A673 (cell line): ENCODE measurements at regions not wholly inside any gene's neighbourhood (a gene's known extent, or its start where the extent isn't known, plus 50 kb on each side); places are given as distances from the start of the nearest gene placed in this dataset.

ENCODE experiments used
- EZH2 ChIP-seq: fragments of 200-600 bp; sonication (generic); IDR thresholded peaks from 2 replicates; pipeline ENCODE4 v1.6.1; 2017; ENCODE audit warnings: borderline replicate concordance, low read depth, mild to moderate bottlenecking, mixed read lengths, antibody characterized with exemption, low read length; ENCODE audit not compliant: poor library complexity, severe bottlenecking
- TF ChIP-seq, protein P1 (sequence below): fragments of 300-800, 200-600 bp; sonication (generic); conservative IDR thresholded peaks from 2 replicates; pipeline ENCODE4 v1.5.1; 2017; ENCODE audit warnings: low read depth, mild to moderate bottlenecking, antibody characterized with exemption, low read length, moderate library complexity, mixed read lengths

GRCh38 chr11:57899378-57899777 is 124.3 kb upstream of the OR9Q1 start:
- TF ChIP-seq, protein P1, sequence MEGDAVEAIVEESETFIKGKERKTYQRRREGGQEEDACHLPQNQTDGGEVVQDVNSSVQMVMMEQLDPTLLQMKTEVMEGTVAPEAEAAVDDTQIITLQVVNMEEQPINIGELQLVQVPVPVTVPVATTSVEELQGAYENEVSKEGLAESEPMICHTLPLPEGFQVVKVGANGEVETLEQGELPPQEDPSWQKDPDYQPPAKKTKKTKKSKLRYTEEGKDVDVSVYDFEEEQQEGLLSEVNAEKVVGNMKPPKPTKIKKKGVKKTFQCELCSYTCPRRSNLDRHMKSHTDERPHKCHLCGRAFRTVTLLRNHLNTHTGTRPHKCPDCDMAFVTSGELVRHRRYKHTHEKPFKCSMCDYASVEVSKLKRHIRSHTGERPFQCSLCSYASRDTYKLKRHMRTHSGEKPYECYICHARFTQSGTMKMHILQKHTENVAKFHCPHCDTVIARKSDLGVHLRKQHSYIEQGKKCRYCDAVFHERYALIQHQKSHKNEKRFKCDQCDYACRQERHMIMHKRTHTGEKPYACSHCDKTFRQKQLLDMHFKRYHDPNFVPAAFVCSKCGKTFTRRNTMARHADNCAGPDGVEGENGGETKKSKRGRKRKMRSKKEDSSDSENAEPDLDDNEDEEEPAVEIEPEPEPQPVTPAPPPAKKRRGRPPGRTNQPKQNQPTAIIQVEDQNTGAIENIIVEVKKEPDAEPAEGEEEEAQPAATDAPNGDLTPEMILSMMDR = no peak
- no peak for TF ChIP-seq EZH2
